ENCODE measurements at regions not wholly inside any gene's neighbourhood (a gene's known extent, or its start where the extent isn't known, plus 50 kb on each side); places are given as distances from the start of the nearest gene placed in this dataset.

- Mint-ChIP-seq H3K4me1 (no peaks in the 10 kb centered on the region), H3K27ac (no peak overlapping the region), H3K36me3 (no peaks in the 10 kb centered on the region), H3K9me3 (no peaks in the 10 kb centered on the region), H3K27me3 (ENCODE audit: low read depth) (no peaks in the 10 kb centered on the region), H3K4me3 (no peak overlapping the region)
- TF ChIP-seq SMAD4 (CRISPR knock-in tag; IDR thresholded peaks at IDR 0.05), result no peak
- TF ChIP-seq HMGA2 (CRISPR knock-in tag; IDR thresholded peaks at IDR 0.05), result no peak
- TF ChIP-seq, protein P1, sequence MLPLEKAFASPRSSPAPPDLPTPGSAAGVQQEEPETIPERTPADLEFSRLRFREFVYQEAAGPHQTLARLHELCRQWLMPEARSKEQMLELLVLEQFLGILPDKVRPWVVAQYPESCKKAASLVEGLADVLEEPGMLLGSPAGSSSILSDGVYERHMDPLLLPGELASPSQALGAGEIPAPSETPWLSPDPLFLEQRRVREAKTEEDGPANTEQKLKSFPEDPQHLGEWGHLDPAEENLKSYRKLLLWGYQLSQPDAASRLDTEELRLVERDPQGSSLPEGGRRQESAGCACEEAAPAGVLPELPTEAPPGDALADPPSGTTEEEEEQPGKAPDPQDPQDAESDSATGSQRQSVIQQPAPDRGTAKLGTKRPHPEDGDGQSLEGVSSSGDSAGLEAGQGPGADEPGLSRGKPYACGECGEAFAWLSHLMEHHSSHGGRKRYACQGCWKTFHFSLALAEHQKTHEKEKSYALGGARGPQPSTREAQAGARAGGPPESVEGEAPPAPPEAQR (CRISPR knock-in tag; IDR thresholded peaks at IDR 0.05), result no peak
- no peak for TF ChIP-seq TEAD1 (CRISPR knock-in tag; IDR thresholded peaks at IDR 0.05)
- no peak for TF ChIP-seq SP1 (CRISPR knock-in tag; conservative IDR thresholded peaks at IDR 0.05)
- no peak for TF ChIP-seq JUN (CRISPR knock-in tag; IDR thresholded peaks at IDR 0.05)
- TF ChIP-seq ZNF416 (CRISPR knock-in tag; IDR thresholded peaks at IDR 0.05), result no peak
- TF ChIP-seq JAZF1 (CRISPR knock-in tag; IDR thresholded peaks at IDR 0.05), result no peak
- TF ChIP-seq, protein P2, sequence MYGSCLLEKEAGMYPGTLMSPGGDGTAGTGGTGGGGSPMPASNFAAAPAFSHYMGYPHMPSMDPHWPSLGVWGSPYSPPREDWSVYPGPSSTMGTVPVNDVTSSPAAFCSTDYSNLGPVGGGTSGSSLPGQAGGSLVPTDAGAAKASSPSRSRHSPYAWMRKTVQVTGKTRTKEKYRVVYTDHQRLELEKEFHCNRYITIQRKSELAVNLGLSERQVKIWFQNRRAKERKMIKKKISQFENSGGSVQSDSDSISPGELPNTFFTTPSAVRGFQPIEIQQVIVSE (CRISPR knock-in tag; IDR thresholded peaks at IDR 0.05; ENCODE audit: borderline replicate concordance), result no peak
- no peak for TF ChIP-seq USF1 (CRISPR knock-in tag; IDR thresholded peaks at IDR 0.05)
- TF ChIP-seq ELF4 (CRISPR knock-in tag; IDR thresholded peaks at IDR 0.05; ENCODE audit: low read depth), result no peak
- TF ChIP-seq, protein P3, sequence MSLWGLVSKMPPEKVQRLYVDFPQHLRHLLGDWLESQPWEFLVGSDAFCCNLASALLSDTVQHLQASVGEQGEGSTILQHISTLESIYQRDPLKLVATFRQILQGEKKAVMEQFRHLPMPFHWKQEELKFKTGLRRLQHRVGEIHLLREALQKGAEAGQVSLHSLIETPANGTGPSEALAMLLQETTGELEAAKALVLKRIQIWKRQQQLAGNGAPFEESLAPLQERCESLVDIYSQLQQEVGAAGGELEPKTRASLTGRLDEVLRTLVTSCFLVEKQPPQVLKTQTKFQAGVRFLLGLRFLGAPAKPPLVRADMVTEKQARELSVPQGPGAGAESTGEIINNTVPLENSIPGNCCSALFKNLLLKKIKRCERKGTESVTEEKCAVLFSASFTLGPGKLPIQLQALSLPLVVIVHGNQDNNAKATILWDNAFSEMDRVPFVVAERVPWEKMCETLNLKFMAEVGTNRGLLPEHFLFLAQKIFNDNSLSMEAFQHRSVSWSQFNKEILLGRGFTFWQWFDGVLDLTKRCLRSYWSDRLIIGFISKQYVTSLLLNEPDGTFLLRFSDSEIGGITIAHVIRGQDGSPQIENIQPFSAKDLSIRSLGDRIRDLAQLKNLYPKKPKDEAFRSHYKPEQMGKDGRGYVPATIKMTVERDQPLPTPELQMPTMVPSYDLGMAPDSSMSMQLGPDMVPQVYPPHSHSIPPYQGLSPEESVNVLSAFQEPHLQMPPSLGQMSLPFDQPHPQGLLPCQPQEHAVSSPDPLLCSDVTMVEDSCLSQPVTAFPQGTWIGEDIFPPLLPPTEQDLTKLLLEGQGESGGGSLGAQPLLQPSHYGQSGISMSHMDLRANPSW (CRISPR knock-in tag; conservative IDR thresholded peaks at IDR 0.05; ENCODE audit: low read depth), result no peak
- TF ChIP-seq, protein P4, sequence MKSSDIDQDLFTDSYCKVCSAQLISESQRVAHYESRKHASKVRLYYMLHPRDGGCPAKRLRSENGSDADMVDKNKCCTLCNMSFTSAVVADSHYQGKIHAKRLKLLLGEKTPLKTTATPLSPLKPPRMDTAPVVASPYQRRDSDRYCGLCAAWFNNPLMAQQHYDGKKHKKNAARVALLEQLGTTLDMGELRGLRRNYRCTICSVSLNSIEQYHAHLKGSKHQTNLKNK (CRISPR knock-in tag; IDR thresholded peaks at IDR 0.05), result no peak
- TF ChIP-seq, protein P5, sequence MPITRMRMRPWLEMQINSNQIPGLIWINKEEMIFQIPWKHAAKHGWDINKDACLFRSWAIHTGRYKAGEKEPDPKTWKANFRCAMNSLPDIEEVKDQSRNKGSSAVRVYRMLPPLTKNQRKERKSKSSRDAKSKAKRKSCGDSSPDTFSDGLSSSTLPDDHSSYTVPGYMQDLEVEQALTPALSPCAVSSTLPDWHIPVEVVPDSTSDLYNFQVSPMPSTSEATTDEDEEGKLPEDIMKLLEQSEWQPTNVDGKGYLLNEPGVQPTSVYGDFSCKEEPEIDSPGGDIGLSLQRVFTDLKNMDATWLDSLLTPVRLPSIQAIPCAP (CRISPR knock-in tag; IDR thresholded peaks at IDR 0.05), result no peak
- TF ChIP-seq HMGXB4 (CRISPR knock-in tag; IDR thresholded peaks at IDR 0.05), result no peak
- TF ChIP-seq CBFB (CRISPR knock-in tag; IDR thresholded peaks at IDR 0.05; ENCODE audit: low read depth), result no peak
- DNase-seq (ENCODE audit: low spot score) (no peak), ATAC-seq (no peak)
- ChIA-PET POLR2A (no interaction called here), CTCF (interaction anchor here (0.9 to 1.4 kb wide), 3 partner anchors 17 to 153 kb away, joined by 3 to 5 read pairs (median 4); no protein-coding TSS in a partner anchor)
Measured at GRCh38 chr12:19740472-19741131, 301.3 kb downstream of the AEBP2 start.

- no peak for ATAC-seq
- no peak for DNase-seq (ENCODE audit: low spot score)
- Mint-ChIP-seq H3K36me3 (no peaks in the 10 kb centered on the region), H3K4me1 (no peaks in the 10 kb centered on the region), H3K9me3 (no peaks in the 10 kb centered on the region), H3K27me3 (ENCODE audit: low read depth) (no peaks in the 10 kb centered on the region), H3K4me3 (no peak overlapping the region), H3K27ac (no peak overlapping the region)
- CTCF ChIA-PET, result interaction anchor here (1.2 to 1.4 kb wide), 3 partner anchors 16 to 152 kb away, joined by 3 to 5 read pairs (median 4); no protein-coding TSS in a partner anchor
- POLR2A ChIA-PET, result no interaction called here
- no peak for TF ChIP-seq NFE2L1 (CRISPR knock-in tag; IDR thresholded peaks at IDR 0.05)
- TF ChIP-seq ATF2 (CRISPR knock-in tag; IDR thresholded peaks at IDR 0.05; ENCODE audit: borderline replicate concordance, low read depth), result no peak
Measured at GRCh38 chr12:19741132-19741489, 301.8 kb downstream of the AEBP2 start.
